ENCODE measurements at regions not wholly inside any gene's neighbourhood (a gene's known extent, or its start where the extent isn't known, plus 50 kb on each side); places are given as distances from the start of the nearest gene placed in this dataset.

GRCh38 chr12:108043750-108044533, 85.1 kb upstream of the WSCD2 start:
- TF ChIP-seq, protein P1, sequence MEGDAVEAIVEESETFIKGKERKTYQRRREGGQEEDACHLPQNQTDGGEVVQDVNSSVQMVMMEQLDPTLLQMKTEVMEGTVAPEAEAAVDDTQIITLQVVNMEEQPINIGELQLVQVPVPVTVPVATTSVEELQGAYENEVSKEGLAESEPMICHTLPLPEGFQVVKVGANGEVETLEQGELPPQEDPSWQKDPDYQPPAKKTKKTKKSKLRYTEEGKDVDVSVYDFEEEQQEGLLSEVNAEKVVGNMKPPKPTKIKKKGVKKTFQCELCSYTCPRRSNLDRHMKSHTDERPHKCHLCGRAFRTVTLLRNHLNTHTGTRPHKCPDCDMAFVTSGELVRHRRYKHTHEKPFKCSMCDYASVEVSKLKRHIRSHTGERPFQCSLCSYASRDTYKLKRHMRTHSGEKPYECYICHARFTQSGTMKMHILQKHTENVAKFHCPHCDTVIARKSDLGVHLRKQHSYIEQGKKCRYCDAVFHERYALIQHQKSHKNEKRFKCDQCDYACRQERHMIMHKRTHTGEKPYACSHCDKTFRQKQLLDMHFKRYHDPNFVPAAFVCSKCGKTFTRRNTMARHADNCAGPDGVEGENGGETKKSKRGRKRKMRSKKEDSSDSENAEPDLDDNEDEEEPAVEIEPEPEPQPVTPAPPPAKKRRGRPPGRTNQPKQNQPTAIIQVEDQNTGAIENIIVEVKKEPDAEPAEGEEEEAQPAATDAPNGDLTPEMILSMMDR (IDR thresholded peaks at IDR 0.05), result no peak
- TF ChIP-seq KDM5A (IDR thresholded peaks at IDR 0.05) (no peak), POLR2AphosphoS2 (conservative IDR thresholded peaks at IDR 0.05; ENCODE audit: low read length) (no peak), CHD2 (IDR thresholded peaks at IDR 0.05; ENCODE audit: low read length, partially characterized antibody) (no peak), SREBF2 (IDR thresholded peaks at IDR 0.05) (no peak), SMC3 (IDR thresholded peaks at IDR 0.05) (no peak), NFE2L2 (conservative IDR thresholded peaks at IDR 0.05; ENCODE audit: low read length) (no peak), MYC (IDR thresholded peaks at IDR 0.05; ENCODE audit: borderline replicate concordance, low read length) (no peak), POLR2A (IDR thresholded peaks at IDR 0.05; ENCODE audit: low read length) (no peak), RNF2 (IDR thresholded peaks at IDR 0.05; ENCODE audit: borderline replicate concordance, low read depth) (no peak), RAD21 (conservative IDR thresholded peaks at IDR 0.05 in 1 of 2, IDR thresholded peaks at IDR 0.05 in 1 of 2) (no peak)
- TF ChIP-seq, protein P2, sequence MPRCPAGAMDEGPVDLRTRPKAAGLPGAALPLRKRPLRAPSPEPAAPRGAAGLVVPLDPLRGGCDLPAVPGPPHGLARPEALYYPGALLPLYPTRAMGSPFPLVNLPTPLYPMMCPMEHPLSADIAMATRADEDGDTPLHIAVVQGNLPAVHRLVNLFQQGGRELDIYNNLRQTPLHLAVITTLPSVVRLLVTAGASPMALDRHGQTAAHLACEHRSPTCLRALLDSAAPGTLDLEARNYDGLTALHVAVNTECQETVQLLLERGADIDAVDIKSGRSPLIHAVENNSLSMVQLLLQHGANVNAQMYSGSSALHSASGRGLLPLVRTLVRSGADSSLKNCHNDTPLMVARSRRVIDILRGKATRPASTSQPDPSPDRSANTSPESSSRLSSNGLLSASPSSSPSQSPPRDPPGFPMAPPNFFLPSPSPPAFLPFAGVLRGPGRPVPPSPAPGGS (IDR thresholded peaks at IDR 0.05), result no peak
- TF ChIP-seq, protein P3, sequence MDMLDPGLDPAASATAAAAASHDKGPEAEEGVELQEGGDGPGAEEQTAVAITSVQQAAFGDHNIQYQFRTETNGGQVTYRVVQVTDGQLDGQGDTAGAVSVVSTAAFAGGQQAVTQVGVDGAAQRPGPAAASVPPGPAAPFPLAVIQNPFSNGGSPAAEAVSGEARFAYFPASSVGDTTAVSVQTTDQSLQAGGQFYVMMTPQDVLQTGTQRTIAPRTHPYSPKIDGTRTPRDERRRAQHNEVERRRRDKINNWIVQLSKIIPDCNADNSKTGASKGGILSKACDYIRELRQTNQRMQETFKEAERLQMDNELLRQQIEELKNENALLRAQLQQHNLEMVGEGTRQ (IDR thresholded peaks at IDR 0.05), result no peak

Measured in A549 (cell line).